ENCODE measurements at regions not wholly inside any gene's neighbourhood (a gene's known extent, or its start where the extent isn't known, plus 50 kb on each side); places are given as distances from the start of the nearest gene placed in this dataset.

DNA sequence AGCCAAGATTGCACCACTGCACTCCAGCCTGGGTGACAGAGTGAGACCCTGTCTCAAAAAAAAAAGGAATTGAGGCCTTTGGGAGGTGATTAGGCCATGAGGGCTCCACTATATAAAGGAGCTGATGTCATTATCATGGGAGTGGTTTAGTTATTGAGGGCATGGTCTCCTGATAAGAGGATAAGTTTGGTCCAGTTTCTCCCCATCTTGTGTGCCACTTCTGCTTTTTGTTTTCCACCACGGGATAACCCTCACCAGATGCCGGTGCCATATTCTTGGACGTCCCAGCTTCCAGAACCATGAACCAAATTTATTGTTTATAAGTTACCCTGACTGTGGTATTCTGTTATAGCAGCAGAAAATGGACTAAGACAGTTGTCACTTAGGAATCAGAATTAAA is 125.8 kb downstream of the C1D start:
- POLR2A ChIA-PET, result no interaction called here
- no peak for ATAC-seq

More for the DNA sequence above, 125.8 kb downstream of the C1D start:
- CTCF ChIA-PET, result no interaction called here
- peaks cover 12% of the 10 kb centered on the region; the same call in 1 of the 2 replicates for H3K27me3 Mint-ChIP-seq (ENCODE audit: low read depth)
- H3K9me3 Mint-ChIP-seq, result peaks cover 17% of the 10 kb centered on the region
- no peaks in the 10 kb centered on the region for H3K4me1 Mint-ChIP-seq
- H3K27ac Mint-ChIP-seq, result no peak overlapping the region
- H3K36me3 Mint-ChIP-seq, result no peaks in the 10 kb centered on the region
- no peak for DNase-seq (ENCODE audit: low spot score)
- TF ChIP-seq JAZF1 (CRISPR knock-in tag; IDR thresholded peaks at IDR 0.05) (no peak), NR1H2 (CRISPR knock-in tag; IDR thresholded peaks at IDR 0.05) (no peak), ZNF138 (CRISPR knock-in tag; conservative IDR thresholded peaks at IDR 0.05) (no peak), SOX15 (CRISPR knock-in tag; IDR thresholded peaks at IDR 0.05) (no peak), JUN (CRISPR knock-in tag; IDR thresholded peaks at IDR 0.05) (no peak), RORB (CRISPR knock-in tag; IDR thresholded peaks at IDR 0.05) (no peak), ESRRA (CRISPR knock-in tag; IDR thresholded peaks at IDR 0.05; ENCODE audit: borderline replicate concordance) (no peak), FOXP1 (CRISPR knock-in tag; IDR thresholded peaks at IDR 0.05; ENCODE audit: borderline replicate concordance) (no peak), MXD4 (CRISPR knock-in tag; IDR thresholded peaks at IDR 0.05; ENCODE audit: borderline replicate concordance) (no peak), ELF4 (CRISPR knock-in tag; IDR thresholded peaks at IDR 0.05; ENCODE audit: low read depth) (no peak), ZNF263 (CRISPR knock-in tag; IDR thresholded peaks at IDR 0.05; ENCODE audit: low read depth) (no peak)
- TF ChIP-seq, protein P1, sequence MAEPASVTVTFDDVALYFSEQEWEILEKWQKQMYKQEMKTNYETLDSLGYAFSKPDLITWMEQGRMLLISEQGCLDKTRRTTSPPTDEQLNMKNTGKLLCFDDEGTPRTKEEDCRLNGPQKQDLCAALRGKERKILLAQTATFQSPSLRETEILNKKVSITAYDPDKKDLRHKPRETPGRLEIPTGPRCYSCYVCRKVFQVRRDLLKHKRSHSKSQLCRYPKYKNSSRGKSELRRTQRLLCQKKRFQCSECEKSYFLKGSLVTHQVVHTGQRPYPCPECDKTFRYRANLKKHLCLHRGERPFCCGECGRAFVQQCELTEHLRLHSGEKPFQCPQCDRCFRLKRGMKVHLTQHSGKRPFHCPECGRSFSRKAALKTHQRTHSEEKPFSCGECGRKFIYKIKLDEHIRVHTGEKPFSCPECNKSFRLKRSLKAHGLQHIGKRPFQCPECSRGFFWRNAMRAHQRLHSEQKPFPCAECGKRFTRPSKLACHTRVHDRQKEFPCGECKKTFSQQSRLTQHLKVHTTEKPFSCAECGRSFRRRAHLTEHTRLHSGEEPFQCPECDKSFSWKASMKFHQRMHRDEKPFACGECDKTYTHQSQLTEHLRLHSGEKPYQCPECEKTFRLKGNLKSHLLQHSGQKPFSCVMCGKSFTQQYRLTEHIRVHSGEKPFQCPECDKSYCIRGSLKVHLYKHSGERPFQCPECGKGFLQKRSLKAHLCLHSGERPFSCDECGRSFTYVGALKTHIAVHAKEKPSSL (CRISPR knock-in tag; conservative IDR thresholded peaks at IDR 0.05), result no peak
- TF ChIP-seq, protein P2, sequence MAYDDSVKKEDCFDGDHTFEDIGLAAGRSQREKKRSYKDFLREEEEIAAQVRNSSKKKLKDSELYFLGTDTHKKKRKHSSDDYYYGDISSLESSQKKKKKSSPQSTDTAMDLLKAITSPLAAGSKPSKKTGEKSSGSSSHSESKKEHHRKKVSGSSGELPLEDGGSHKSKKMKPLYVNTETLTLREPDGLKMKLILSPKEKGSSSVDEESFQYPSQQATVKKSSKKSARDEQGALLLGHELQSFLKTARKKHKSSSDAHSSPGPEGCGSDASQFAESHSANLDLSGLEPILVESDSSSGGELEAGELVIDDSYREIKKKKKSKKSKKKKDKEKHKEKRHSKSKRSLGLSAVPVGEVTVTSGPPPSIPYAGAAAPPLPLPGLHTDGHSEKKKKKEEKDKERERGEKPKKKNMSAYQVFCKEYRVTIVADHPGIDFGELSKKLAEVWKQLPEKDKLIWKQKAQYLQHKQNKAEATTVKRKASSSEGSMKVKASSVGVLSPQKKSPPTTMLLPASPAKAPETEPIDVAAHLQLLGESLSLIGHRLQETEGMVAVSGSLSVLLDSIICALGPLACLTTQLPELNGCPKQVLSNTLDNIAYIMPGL (CRISPR knock-in tag; IDR thresholded peaks at IDR 0.05), result no peak
- TF ChIP-seq, protein P3, sequence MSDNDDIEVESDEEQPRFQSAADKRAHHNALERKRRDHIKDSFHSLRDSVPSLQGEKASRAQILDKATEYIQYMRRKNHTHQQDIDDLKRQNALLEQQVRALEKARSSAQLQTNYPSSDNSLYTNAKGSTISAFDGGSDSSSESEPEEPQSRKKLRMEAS (CRISPR knock-in tag; IDR thresholded peaks at IDR 0.05), result no peak
- TF ChIP-seq, protein P4, sequence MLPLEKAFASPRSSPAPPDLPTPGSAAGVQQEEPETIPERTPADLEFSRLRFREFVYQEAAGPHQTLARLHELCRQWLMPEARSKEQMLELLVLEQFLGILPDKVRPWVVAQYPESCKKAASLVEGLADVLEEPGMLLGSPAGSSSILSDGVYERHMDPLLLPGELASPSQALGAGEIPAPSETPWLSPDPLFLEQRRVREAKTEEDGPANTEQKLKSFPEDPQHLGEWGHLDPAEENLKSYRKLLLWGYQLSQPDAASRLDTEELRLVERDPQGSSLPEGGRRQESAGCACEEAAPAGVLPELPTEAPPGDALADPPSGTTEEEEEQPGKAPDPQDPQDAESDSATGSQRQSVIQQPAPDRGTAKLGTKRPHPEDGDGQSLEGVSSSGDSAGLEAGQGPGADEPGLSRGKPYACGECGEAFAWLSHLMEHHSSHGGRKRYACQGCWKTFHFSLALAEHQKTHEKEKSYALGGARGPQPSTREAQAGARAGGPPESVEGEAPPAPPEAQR (CRISPR knock-in tag; IDR thresholded peaks at IDR 0.05), result no peak
- TF ChIP-seq, protein P5, sequence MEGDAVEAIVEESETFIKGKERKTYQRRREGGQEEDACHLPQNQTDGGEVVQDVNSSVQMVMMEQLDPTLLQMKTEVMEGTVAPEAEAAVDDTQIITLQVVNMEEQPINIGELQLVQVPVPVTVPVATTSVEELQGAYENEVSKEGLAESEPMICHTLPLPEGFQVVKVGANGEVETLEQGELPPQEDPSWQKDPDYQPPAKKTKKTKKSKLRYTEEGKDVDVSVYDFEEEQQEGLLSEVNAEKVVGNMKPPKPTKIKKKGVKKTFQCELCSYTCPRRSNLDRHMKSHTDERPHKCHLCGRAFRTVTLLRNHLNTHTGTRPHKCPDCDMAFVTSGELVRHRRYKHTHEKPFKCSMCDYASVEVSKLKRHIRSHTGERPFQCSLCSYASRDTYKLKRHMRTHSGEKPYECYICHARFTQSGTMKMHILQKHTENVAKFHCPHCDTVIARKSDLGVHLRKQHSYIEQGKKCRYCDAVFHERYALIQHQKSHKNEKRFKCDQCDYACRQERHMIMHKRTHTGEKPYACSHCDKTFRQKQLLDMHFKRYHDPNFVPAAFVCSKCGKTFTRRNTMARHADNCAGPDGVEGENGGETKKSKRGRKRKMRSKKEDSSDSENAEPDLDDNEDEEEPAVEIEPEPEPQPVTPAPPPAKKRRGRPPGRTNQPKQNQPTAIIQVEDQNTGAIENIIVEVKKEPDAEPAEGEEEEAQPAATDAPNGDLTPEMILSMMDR (IDR thresholded peaks at IDR 0.05), result no peak
- TF ChIP-seq, protein P6, sequence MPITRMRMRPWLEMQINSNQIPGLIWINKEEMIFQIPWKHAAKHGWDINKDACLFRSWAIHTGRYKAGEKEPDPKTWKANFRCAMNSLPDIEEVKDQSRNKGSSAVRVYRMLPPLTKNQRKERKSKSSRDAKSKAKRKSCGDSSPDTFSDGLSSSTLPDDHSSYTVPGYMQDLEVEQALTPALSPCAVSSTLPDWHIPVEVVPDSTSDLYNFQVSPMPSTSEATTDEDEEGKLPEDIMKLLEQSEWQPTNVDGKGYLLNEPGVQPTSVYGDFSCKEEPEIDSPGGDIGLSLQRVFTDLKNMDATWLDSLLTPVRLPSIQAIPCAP (CRISPR knock-in tag; IDR thresholded peaks at IDR 0.05), result no peak
- TF ChIP-seq, protein P7, sequence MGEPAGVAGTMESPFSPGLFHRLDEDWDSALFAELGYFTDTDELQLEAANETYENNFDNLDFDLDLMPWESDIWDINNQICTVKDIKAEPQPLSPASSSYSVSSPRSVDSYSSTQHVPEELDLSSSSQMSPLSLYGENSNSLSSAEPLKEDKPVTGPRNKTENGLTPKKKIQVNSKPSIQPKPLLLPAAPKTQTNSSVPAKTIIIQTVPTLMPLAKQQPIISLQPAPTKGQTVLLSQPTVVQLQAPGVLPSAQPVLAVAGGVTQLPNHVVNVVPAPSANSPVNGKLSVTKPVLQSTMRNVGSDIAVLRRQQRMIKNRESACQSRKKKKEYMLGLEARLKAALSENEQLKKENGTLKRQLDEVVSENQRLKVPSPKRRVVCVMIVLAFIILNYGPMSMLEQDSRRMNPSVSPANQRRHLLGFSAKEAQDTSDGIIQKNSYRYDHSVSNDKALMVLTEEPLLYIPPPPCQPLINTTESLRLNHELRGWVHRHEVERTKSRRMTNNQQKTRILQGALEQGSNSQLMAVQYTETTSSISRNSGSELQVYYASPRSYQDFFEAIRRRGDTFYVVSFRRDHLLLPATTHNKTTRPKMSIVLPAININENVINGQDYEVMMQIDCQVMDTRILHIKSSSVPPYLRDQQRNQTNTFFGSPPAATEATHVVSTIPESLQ (CRISPR knock-in tag; IDR thresholded peaks at IDR 0.05), result no peak
- H3K4me3 Mint-ChIP-seq, result no peak overlapping the region
